ENCODE measurements at regions not wholly inside any gene's neighbourhood (a gene's known extent, or its start where the extent isn't known, plus 50 kb on each side); places are given as distances from the start of the nearest gene placed in this dataset.

GRCh38 chr12:75951399-75952278 is 79.9 kb downstream of the PHLDA1 start:
- Histone ChIP-seq H3K27me3 (ENCODE audit: insufficient read depth, low read depth, low read length) (no peaks in the 10 kb centered on the region), H2AFZ (ENCODE audit: low read depth, low read length) (no peak overlapping the region)
- no peak for TF ChIP-seq POLR2AphosphoS5 (IDR thresholded peaks at IDR 0.05)

GRCh38 chr12:75947156-75947723 is 84.3 kb downstream of the PHLDA1 start:
- H3K9ac ChIP-seq (ENCODE audit: low read length): no peak overlapping the region
- TF ChIP-seq EP300 (conservative IDR thresholded peaks at IDR 0.05; ENCODE audit: poor library complexity, severe bottlenecking) (no peak), POLR2AphosphoS5 (IDR thresholded peaks at IDR 0.05) (no peak), EZH2 (IDR thresholded peaks at IDR 0.05; ENCODE audit: borderline replicate concordance, insufficient read depth, low read length, poor library complexity, severe bottlenecking) (no peak), MXI1 (conservative IDR thresholded peaks at IDR 0.05; ENCODE audit: poor library complexity, severe bottlenecking) (no peak), RAD21 (conservative IDR thresholded peaks at IDR 0.05) (no peak), TAF1 (IDR thresholded peaks at IDR 0.05; ENCODE audit: low read depth) (no peak), REST (IDR thresholded peaks at IDR 0.05; ENCODE audit: borderline replicate concordance) (no peak), CTCF (IDR thresholded peaks at IDR 0.05; ENCODE audit: poor library complexity, severe bottlenecking) (no peak), SMC3 (conservative IDR thresholded peaks at IDR 0.05; ENCODE audit: poor library complexity) (no peak)
- H3K9me2 ChIP-seq (ENCODE audit: insufficient read depth, low read length): no peaks in the 10 kb centered on the region
- H3K27ac ChIP-seq (ENCODE audit: low read length): no peak overlapping the region
- no peaks in the 10 kb centered on the region for H3K79me2 ChIP-seq (replicated peaks; ENCODE audit: insufficient read depth, low read length)
- no peak overlapping the region for H2AFZ ChIP-seq (ENCODE audit: low read depth, low read length)
- H3F3A ChIP-seq (ENCODE audit: insufficient read depth, low read length, poor library complexity, severe bottlenecking): no peaks in the 10 kb centered on the region
- no peaks in the 10 kb centered on the region for H3K36me3 ChIP-seq (ENCODE audit: insufficient read depth, low read length)
- no peak overlapping the region for H3K4me2 ChIP-seq (ENCODE audit: low read length)
- no peaks in the 10 kb centered on the region for H3K27me3 ChIP-seq (ENCODE audit: insufficient read depth, low read depth, low read length)
- no peaks in the 10 kb centered on the region for H3K9me3 ChIP-seq (ENCODE audit: low read length)
- H3K4me3 ChIP-seq (ENCODE audit: low read length): no peak overlapping the region
- H4K20me1 ChIP-seq (ENCODE audit: insufficient read depth): no peaks in the 10 kb centered on the region

More at GRCh38 chr12:75951399-75952278, 79.9 kb downstream of the PHLDA1 start:
- H3K9me3 ChIP-seq (ENCODE audit: low read length): no peaks in the 10 kb centered on the region
- H3K4me2 ChIP-seq (ENCODE audit: low read length): no peak overlapping the region
- no peak overlapping the region for H3K4me3 ChIP-seq (ENCODE audit: low read length)
- H3F3A ChIP-seq (ENCODE audit: insufficient read depth, low read length, poor library complexity, severe bottlenecking): no peaks in the 10 kb centered on the region
- no peak overlapping the region for H3K27ac ChIP-seq (ENCODE audit: low read length)
- H3K9ac ChIP-seq (ENCODE audit: low read length): no peak overlapping the region
- no peaks in the 10 kb centered on the region for H3K9me2 ChIP-seq (ENCODE audit: insufficient read depth, low read length)
- H3K36me3 ChIP-seq (ENCODE audit: insufficient read depth, low read length): no peaks in the 10 kb centered on the region
- H3K79me2 ChIP-seq (replicated peaks; ENCODE audit: insufficient read depth, low read length): no peaks in the 10 kb centered on the region
- H4K20me1 ChIP-seq (ENCODE audit: insufficient read depth): no peaks in the 10 kb centered on the region

All from neural cell (in vitro differentiated cells).